Glutamatergic neuron (in vitro differentiated cells): ENCODE measurements at regions not wholly inside any gene's neighbourhood (a gene's known extent, or its start where the extent isn't known, plus 50 kb on each side); places are given as distances from the start of the nearest gene placed in this dataset.

Experiments used
- DNase-seq: peaks from one replicate; pipeline ENCODE4 v3.0.0; 2022
- H3K27ac Mint-ChIP-seq: one replicate; pipeline ENCODE4 v1.8.0; 2020; ENCODE audit warnings: mild to moderate bottlenecking, mixed read lengths, inconsistent platforms; ENCODE audit not compliant: unreplicated experiment
- H3K27me3 Mint-ChIP-seq: one replicate; pipeline ENCODE4 v1.8.0; 2020; ENCODE audit warnings: mild to moderate bottlenecking, moderate library complexity, mixed read lengths, inconsistent platforms; ENCODE audit not compliant: unreplicated experiment
- H3K36me3 Mint-ChIP-seq: one replicate; pipeline ENCODE4 v1.8.0; 2020; ENCODE audit warnings: mild to moderate bottlenecking, mixed read lengths, inconsistent platforms; ENCODE audit not compliant: unreplicated experiment
- H3K4me1 Mint-ChIP-seq: one replicate; pipeline ENCODE4 v1.8.0; 2020; ENCODE audit warnings: mild to moderate bottlenecking, low read depth, mixed read lengths, inconsistent platforms; ENCODE audit not compliant: unreplicated experiment
- H3K4me3 Mint-ChIP-seq: one replicate; pipeline ENCODE4 v1.8.0; 2020; ENCODE audit warnings: mild to moderate bottlenecking, mixed read lengths, inconsistent platforms; ENCODE audit not compliant: unreplicated experiment
- H3K9me3 Mint-ChIP-seq: one replicate; pipeline ENCODE4 v1.8.0; 2020; ENCODE audit warnings: mild to moderate bottlenecking, moderate library complexity, mixed read lengths, inconsistent platforms; ENCODE audit not compliant: unreplicated experiment
- TF ChIP-seq, protein P1 (sequence below): fragments of 200-600 bp; sonication (generic); IDR thresholded peaks from one replicate; pipeline ENCODE4 v1.5.0; 2021; ENCODE audit not compliant: partially characterized antibody, unreplicated experiment

DNA sequence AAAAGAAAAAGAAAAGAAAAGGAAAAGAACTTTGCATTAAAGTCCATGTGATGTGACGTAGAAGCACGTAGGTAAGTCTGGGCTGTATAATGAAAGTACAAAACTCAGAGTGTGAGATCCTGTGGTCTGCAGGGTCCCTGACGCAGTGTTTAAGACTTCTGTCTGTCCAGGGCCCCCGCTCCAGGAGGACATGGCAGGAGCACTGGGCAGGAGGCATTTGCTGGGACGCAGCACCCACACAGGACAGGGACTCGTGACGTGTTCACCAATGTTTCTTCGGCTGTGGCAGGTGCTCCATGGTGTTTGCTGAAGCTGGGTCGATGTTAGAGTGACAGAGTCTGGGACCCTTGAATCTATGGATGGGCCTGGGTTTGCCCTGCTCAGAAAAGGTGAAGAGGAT, 348.1 kb downstream of the BRD1 start:
- peaks cover 32% of the 10 kb centered on the region for H3K9me3 Mint-ChIP-seq
- no peak for DNase-seq
- H3K4me3 Mint-ChIP-seq: no peak overlapping the region
- no peak overlapping the region for H3K27ac Mint-ChIP-seq
- TF ChIP-seq, protein P1, sequence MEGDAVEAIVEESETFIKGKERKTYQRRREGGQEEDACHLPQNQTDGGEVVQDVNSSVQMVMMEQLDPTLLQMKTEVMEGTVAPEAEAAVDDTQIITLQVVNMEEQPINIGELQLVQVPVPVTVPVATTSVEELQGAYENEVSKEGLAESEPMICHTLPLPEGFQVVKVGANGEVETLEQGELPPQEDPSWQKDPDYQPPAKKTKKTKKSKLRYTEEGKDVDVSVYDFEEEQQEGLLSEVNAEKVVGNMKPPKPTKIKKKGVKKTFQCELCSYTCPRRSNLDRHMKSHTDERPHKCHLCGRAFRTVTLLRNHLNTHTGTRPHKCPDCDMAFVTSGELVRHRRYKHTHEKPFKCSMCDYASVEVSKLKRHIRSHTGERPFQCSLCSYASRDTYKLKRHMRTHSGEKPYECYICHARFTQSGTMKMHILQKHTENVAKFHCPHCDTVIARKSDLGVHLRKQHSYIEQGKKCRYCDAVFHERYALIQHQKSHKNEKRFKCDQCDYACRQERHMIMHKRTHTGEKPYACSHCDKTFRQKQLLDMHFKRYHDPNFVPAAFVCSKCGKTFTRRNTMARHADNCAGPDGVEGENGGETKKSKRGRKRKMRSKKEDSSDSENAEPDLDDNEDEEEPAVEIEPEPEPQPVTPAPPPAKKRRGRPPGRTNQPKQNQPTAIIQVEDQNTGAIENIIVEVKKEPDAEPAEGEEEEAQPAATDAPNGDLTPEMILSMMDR: no peak
- peaks cover 11% of the 10 kb centered on the region for H3K36me3 Mint-ChIP-seq
- no peaks in the 10 kb centered on the region for H3K27me3 Mint-ChIP-seq
- no peaks in the 10 kb centered on the region for H3K4me1 Mint-ChIP-seq

DNA sequence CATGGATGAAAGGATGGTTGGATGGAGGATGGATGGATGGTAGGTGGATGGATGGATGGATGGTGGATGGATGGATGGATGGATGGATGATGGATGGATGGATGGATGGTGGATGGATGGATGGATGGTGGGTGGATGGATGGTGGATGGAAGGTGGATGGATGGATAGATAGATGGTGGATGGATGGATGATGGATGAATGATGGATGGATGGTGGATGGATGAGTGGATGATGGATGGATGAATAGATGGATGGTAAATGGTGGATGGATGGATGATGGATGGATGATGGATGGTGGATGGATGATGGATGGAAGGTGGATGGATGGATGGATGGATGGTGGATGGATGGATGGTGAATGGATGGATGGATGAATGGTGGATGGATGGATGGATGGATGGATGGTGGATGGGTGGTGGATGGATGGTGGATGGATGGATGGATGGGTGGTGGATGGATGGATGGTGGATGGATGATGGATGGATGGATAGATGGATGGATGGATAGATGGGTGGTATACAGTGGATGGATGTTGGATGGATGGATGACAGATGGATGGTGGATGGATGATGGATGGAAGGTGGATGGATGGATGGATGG, 350.8 kb downstream of the BRD1 start:
- Mint-ChIP-seq H3K36me3 (peaks cover 12% of the 10 kb centered on the region), H3K27me3 (no peaks in the 10 kb centered on the region), H3K27ac (no peak overlapping the region), H3K4me1 (no peaks in the 10 kb centered on the region), H3K4me3 (peak overlapping the region; percentile 32), H3K9me3 (peaks cover 25% of the 10 kb centered on the region)
- TF ChIP-seq, protein P1: no peak
- no peak for DNase-seq

- H3K9me3 Mint-ChIP-seq: peaks cover 23% of the 10 kb centered on the region
- no peaks in the 10 kb centered on the region for H3K27me3 Mint-ChIP-seq
- H3K4me1 Mint-ChIP-seq: no peaks in the 10 kb centered on the region
- no peak for DNase-seq
- H3K27ac Mint-ChIP-seq: no peak overlapping the region
- peaks cover 12% of the 10 kb centered on the region for H3K36me3 Mint-ChIP-seq
- TF ChIP-seq, protein P1: no peak
- H3K4me3 Mint-ChIP-seq: no peak overlapping the region
Observed at GRCh38 chr22:49476176-49476575, 351.5 kb downstream of the BRD1 start.

- H3K9me3 Mint-ChIP-seq: peaks cover 21% of the 10 kb centered on the region
- no peak overlapping the region for H3K27ac Mint-ChIP-seq
- H3K27me3 Mint-ChIP-seq: no peaks in the 10 kb centered on the region
- H3K36me3 Mint-ChIP-seq: peaks cover 12% of the 10 kb centered on the region
- DNase-seq: no peak
- H3K4me1 Mint-ChIP-seq: no peaks in the 10 kb centered on the region
- TF ChIP-seq, protein P1: no peak
- no peak overlapping the region for H3K4me3 Mint-ChIP-seq
Observed at GRCh38 chr22:49475253-49475652, 352.4 kb downstream of the BRD1 start.

GRCh38 chr22:49473286-49473685, 354.4 kb downstream of the BRD1 start:
- Mint-ChIP-seq H3K27me3 (no peaks in the 10 kb centered on the region), H3K4me3 (no peak overlapping the region), H3K9me3 (peaks cover 20% of the 10 kb centered on the region), H3K4me1 (no peaks in the 10 kb centered on the region), H3K27ac (no peak overlapping the region), H3K36me3 (peaks cover 12% of the 10 kb centered on the region)
- DNase-seq: no peak
- TF ChIP-seq, protein P1: no peak
